ENCODE measurements at regions not wholly inside any gene's neighbourhood (a gene's known extent, or its start where the extent isn't known, plus 50 kb on each side); places are given as distances from the start of the nearest gene placed in this dataset.

DNA sequence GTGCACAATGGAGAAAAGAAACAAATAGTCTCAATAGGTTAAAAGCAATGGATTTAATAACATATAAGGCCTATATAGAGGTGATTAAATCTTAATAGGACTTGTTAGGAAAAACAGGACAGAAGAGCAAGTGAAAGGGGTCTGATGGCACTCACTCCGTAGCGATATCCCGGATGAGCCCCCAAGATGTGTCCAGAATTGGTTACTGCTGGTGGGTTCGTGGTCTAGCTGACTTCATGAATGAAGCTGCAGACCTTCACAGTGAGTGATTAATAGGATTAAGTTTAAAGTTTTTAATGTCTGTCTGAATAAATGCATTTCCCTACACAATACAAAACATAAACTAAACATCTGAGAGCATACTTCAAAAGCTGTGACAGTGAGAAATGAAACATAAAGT lies 110.4 kb upstream of the FAM174A start:
- no peak for DNase-seq (ENCODE audit: low spot score)
- CTCF ChIA-PET, result no interaction called here

More for the DNA sequence above, 110.4 kb upstream of the FAM174A start:
- no peak for ATAC-seq
- TF ChIP-seq, protein P1, sequence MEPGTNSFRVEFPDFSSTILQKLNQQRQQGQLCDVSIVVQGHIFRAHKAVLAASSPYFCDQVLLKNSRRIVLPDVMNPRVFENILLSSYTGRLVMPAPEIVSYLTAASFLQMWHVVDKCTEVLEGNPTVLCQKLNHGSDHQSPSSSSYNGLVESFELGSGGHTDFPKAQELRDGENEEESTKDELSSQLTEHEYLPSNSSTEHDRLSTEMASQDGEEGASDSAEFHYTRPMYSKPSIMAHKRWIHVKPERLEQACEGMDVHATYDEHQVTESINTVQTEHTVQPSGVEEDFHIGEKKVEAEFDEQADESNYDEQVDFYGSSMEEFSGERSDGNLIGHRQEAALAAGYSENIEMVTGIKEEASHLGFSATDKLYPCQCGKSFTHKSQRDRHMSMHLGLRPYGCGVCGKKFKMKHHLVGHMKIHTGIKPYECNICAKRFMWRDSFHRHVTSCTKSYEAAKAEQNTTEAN (CRISPR knock-in tag; IDR thresholded peaks at IDR 0.05), result no peak
- TF ChIP-seq, protein P2, sequence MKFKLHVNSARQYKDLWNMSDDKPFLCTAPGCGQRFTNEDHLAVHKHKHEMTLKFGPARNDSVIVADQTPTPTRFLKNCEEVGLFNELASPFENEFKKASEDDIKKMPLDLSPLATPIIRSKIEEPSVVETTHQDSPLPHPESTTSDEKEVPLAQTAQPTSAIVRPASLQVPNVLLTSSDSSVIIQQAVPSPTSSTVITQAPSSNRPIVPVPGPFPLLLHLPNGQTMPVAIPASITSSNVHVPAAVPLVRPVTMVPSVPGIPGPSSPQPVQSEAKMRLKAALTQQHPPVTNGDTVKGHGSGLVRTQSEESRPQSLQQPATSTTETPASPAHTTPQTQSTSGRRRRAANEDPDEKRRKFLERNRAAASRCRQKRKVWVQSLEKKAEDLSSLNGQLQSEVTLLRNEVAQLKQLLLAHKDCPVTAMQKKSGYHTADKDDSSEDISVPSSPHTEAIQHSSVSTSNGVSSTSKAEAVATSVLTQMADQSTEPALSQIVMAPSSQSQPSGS (CRISPR knock-in tag; IDR thresholded peaks at IDR 0.05; ENCODE audit: borderline replicate concordance, low read depth), result no peak
- TF ChIP-seq, protein P3, sequence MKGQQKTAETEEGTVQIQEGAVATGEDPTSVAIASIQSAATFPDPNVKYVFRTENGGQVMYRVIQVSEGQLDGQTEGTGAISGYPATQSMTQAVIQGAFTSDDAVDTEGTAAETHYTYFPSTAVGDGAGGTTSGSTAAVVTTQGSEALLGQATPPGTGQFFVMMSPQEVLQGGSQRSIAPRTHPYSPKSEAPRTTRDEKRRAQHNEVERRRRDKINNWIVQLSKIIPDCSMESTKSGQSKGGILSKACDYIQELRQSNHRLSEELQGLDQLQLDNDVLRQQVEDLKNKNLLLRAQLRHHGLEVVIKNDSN (CRISPR knock-in tag; IDR thresholded peaks at IDR 0.05), result no peak
- TF ChIP-seq, protein P4, sequence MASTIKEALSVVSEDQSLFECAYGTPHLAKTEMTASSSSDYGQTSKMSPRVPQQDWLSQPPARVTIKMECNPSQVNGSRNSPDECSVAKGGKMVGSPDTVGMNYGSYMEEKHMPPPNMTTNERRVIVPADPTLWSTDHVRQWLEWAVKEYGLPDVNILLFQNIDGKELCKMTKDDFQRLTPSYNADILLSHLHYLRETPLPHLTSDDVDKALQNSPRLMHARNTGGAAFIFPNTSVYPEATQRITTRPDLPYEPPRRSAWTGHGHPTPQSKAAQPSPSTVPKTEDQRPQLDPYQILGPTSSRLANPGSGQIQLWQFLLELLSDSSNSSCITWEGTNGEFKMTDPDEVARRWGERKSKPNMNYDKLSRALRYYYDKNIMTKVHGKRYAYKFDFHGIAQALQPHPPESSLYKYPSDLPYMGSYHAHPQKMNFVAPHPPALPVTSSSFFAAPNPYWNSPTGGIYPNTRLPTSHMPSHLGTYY (CRISPR knock-in tag; IDR thresholded peaks at IDR 0.05), result no peak
- TF ChIP-seq RELA (CRISPR knock-in tag; IDR thresholded peaks at IDR 0.05; ENCODE audit: borderline replicate concordance) (no peak), ZBTB21 (CRISPR knock-in tag; IDR thresholded peaks at IDR 0.05; ENCODE audit: borderline replicate concordance) (no peak), TCF7 (CRISPR knock-in tag; IDR thresholded peaks at IDR 0.05; ENCODE audit: low read depth) (no peak), SP1 (CRISPR knock-in tag; conservative IDR thresholded peaks at IDR 0.05) (no peak), TEAD4 (CRISPR knock-in tag; IDR thresholded peaks at IDR 0.05) (no peak), PRRX2 (CRISPR knock-in tag; IDR thresholded peaks at IDR 0.05) (no peak), NR1H2 (CRISPR knock-in tag; IDR thresholded peaks at IDR 0.05) (no peak)
- TF ChIP-seq, protein P5, sequence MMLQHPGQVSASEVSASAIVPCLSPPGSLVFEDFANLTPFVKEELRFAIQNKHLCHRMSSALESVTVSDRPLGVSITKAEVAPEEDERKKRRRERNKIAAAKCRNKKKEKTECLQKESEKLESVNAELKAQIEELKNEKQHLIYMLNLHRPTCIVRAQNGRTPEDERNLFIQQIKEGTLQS (CRISPR knock-in tag; conservative IDR thresholded peaks at IDR 0.05), result no peak
- TF ChIP-seq, protein P6, sequence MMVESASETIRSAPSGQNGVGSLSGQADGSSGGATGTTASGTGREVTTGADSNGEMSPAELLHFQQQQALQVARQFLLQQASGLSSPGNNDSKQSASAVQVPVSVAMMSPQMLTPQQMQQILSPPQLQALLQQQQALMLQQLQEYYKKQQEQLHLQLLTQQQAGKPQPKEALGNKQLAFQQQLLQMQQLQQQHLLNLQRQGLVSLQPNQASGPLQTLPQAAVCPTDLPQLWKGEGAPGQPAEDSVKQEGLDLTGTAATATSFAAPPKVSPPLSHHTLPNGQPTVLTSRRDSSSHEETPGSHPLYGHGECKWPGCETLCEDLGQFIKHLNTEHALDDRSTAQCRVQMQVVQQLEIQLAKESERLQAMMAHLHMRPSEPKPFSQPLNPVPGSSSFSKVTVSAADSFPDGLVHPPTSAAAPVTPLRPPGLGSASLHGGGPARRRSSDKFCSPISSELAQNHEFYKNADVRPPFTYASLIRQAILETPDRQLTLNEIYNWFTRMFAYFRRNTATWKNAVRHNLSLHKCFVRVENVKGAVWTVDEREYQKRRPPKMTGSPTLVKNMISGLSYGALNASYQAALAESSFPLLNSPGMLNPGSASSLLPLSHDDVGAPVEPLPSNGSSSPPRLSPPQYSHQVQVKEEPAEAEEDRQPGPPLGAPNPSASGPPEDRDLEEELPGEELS (CRISPR knock-in tag; IDR thresholded peaks at IDR 0.05), result no peak
- TF ChIP-seq, protein P7, sequence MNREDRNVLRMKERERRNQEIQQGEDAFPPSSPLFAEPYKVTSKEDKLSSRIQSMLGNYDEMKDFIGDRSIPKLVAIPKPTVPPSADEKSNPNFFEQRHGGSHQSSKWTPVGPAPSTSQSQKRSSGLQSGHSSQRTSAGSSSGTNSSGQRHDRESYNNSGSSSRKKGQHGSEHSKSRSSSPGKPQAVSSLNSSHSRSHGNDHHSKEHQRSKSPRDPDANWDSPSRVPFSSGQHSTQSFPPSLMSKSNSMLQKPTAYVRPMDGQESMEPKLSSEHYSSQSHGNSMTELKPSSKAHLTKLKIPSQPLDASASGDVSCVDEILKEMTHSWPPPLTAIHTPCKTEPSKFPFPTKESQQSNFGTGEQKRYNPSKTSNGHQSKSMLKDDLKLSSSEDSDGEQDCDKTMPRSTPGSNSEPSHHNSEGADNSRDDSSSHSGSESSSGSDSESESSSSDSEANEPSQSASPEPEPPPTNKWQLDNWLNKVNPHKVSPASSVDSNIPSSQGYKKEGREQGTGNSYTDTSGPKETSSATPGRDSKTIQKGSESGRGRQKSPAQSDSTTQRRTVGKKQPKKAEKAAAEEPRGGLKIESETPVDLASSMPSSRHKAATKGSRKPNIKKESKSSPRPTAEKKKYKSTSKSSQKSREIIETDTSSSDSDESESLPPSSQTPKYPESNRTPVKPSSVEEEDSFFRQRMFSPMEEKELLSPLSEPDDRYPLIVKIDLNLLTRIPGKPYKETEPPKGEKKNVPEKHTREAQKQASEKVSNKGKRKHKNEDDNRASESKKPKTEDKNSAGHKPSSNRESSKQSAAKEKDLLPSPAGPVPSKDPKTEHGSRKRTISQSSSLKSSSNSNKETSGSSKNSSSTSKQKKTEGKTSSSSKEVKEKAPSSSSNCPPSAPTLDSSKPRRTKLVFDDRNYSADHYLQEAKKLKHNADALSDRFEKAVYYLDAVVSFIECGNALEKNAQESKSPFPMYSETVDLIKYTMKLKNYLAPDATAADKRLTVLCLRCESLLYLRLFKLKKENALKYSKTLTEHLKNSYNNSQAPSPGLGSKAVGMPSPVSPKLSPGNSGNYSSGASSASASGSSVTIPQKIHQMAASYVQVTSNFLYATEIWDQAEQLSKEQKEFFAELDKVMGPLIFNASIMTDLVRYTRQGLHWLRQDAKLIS (CRISPR knock-in tag; IDR thresholded peaks at IDR 0.05; ENCODE audit: borderline replicate concordance), result no peak
- TF ChIP-seq, protein P8, sequence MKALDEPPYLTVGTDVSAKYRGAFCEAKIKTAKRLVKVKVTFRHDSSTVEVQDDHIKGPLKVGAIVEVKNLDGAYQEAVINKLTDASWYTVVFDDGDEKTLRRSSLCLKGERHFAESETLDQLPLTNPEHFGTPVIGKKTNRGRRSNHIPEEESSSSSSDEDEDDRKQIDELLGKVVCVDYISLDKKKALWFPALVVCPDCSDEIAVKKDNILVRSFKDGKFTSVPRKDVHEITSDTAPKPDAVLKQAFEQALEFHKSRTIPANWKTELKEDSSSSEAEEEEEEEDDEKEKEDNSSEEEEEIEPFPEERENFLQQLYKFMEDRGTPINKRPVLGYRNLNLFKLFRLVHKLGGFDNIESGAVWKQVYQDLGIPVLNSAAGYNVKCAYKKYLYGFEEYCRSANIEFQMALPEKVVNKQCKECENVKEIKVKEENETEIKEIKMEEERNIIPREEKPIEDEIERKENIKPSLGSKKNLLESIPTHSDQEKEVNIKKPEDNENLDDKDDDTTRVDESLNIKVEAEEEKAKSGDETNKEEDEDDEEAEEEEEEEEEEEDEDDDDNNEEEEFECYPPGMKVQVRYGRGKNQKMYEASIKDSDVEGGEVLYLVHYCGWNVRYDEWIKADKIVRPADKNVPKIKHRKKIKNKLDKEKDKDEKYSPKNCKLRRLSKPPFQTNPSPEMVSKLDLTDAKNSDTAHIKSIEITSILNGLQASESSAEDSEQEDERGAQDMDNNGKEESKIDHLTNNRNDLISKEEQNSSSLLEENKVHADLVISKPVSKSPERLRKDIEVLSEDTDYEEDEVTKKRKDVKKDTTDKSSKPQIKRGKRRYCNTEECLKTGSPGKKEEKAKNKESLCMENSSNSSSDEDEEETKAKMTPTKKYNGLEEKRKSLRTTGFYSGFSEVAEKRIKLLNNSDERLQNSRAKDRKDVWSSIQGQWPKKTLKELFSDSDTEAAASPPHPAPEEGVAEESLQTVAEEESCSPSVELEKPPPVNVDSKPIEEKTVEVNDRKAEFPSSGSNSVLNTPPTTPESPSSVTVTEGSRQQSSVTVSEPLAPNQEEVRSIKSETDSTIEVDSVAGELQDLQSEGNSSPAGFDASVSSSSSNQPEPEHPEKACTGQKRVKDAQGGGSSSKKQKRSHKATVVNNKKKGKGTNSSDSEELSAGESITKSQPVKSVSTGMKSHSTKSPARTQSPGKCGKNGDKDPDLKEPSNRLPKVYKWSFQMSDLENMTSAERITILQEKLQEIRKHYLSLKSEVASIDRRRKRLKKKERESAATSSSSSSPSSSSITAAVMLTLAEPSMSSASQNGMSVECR (CRISPR knock-in tag; IDR thresholded peaks at IDR 0.05; ENCODE audit: borderline replicate concordance), result no peak
- TF ChIP-seq, protein P9, sequence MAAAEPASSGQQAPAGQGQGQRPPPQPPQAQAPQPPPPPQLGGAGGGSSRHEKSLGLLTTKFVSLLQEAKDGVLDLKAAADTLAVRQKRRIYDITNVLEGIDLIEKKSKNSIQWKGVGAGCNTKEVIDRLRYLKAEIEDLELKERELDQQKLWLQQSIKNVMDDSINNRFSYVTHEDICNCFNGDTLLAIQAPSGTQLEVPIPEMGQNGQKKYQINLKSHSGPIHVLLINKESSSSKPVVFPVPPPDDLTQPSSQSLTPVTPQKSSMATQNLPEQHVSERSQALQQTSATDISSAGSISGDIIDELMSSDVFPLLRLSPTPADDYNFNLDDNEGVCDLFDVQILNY (CRISPR knock-in tag; IDR thresholded peaks at IDR 0.05), result no peak
- Mint-ChIP-seq H3K4me1 (no peaks in the 10 kb centered on the region), H3K27me3 (ENCODE audit: low read depth) (no peaks in the 10 kb centered on the region), H3K36me3 (peaks cover 23% of the 10 kb centered on the region), H3K9me3 (peaks cover 35% of the 10 kb centered on the region), H3K27ac (no peak overlapping the region), H3K4me3 (no peak overlapping the region)
- POLR2A ChIA-PET, result no interaction called here

All from WTC11 (cell line).